Stimulated activated CD4-positive, alpha-beta T cell treated with anti-CD3 and anti-CD28 coated beads, TNF-alpha, amount 100 ng/mL, for 1 hour (primary cell): ENCODE measurements at regions not wholly inside any gene's neighbourhood (a gene's known extent, or its start where the extent isn't known, plus 50 kb on each side); places are given as distances from the start of the nearest gene placed in this dataset.
"Not testable (repeated sequence)": the region's sequence is repeated elsewhere in the genome, so short reads cannot be mapped to it uniquely, and the experiment has no call there.

ENCODE experiments used
- DNase-seq, 3 donors: peaks; one replicate each; pipeline ENCODE4 v3.0.0-alpha.2; 2020; ENCODE audit warnings: low read depth in 3 of 3, low spot score in 1 of 3

DNA sequence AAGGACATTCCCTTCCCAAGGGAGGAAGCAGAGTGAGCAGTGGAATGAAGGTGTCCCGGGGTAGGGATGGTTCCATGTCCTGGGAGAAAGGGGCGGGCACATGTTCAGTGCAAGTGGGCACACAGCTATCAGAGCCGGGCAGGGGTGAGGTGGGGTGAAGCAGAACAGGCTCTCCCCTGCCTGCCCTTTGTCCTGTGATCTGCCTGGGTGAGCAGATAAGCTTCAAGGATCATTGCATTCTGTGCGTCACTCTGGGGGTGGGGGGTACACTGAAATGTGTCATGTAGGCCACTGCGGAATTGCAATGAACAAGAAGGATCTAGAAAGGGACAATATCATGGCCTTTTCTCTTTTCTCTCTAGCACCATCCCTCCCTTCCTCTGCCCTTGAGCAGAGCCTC, 61.7 kb upstream of the SHB start:
- DNase-seq = no peak

DNA sequence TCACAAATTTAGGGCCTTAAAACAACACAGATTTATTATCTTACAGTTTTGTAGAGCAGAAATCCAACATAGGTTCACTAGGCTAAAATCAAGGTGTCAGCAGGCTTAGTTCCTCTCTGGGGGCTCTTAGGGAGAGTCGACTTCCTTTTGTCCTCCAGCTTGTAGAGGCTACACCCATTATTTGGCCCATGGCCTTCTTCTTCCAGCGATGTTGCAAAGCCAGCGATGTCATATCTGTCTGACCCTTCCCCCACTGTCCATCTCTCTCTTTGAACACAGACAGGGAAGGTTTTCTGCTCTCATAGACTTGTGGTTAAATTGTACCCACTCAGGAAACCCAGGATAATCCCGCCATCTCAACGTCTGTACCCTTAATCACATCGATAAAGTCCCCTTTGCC, 60.3 kb upstream of the SHB start:
- no peak for DNase-seq

DNA sequence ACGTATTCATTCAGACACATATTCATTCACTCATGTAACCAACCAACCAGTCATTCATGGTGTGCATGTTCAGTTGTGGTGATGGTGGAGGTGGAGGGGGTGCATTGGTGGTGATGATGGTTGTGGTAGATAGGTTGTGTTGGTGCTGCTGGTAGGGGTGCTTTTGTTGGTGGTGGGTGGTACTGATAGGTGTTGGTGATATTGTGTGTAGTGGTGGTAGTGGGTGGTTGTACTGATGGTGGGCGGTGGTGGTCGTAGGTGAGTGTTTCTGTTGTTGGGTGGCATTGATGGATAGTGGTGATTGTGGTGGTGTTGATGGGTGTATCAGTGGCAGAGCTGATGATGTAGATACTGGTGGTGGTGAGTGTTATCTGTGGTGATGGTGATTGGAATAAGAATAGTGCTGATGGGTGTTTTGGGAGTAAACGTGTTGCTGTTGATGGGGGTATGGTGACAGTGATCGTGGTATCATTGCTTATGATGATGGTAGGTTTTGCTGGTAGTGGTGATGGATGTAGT, 59.8 kb upstream of the SHB start:
- no peak for DNase-seq

DNA sequence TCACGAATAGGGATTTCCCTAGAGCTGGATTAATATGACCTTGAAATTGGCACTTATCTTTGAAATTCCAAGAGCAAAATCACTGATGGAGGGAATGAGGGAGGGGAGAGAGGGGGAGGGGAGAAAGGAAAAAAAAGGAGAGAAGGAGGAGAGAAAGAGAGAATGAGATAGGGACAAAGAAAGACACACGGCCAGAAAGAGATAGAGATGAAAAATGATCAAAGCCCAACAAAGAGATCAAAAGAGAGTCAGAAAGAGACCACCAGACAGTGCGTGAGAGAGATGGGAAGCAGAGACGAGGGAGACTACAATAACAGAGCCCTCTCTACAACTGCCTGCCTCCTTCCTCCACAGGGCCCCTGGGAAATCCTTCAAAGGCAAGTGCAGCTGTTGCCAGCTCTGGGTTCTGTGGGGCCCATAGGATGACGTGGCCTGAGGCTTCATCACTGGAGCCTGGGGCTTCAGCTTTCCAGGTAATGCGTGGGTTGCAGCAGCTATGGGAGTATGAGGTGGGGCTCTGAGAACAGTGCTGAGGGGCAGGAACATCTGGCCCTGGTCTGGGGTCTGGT, 58.3 kb upstream of the SHB start:
- DNase-seq = no peak

DNA sequence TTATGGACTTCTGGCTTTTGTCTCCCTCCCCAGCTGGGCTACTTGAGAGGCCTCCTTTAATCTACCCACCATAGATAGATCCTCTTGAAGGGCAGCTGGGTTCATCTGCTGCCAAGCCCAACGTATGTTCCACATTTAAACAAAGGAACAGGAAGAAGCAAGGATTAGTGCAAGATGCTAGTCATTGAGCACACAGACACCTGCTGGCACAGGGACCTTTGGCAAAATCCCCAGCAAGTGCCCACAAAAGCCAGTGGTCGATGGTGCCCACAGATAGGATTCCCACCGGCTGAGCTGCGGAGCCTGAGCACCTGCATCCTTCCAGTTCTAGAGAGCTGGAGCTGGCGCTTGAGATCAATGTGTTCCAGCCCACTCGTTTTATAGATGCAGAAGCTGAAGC, 57.7 kb upstream of the SHB start:
- no peak for DNase-seq

DNA sequence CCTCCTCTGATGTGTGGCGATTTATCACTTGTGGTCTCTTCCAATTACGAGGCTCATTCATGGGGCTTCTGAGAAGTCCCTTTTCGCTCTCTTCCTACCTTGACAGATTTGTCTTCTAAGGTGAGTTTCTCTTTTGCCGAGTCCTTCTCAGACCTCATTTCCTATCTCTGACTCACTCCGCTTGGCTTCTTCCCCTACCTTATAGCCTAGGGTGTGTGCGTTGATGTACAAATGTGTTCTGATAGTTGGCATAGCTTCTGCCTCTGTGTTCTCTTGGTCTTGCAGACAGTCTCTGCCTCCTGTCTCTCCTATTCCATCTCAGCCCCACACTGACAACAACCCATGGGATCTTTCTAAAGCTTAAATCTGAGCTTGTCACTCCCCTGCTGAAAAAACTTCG, 56.9 kb upstream of the SHB start:
- no peak for DNase-seq

DNA sequence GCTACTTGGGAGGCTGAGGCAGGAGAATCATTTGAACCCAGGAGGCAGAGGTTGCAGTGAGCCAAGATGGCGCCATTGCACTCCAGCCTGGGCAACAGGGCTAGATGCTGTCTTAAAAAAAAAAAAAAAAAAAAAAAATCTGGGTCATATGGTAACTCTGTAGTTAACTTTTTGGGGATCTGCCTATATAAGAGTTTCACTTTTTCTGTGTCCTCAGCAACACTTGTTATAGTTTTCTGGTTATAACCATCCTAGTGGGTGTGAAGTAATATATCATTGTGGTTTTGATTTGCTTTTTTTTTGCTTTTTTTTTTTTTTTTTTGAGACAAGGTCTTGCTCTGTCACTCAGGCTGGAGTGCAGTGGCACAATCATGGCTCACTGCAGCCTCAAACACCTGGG, 54.3 kb upstream of the SHB start:
- DNase-seq = not testable (repeated sequence)

DNA sequence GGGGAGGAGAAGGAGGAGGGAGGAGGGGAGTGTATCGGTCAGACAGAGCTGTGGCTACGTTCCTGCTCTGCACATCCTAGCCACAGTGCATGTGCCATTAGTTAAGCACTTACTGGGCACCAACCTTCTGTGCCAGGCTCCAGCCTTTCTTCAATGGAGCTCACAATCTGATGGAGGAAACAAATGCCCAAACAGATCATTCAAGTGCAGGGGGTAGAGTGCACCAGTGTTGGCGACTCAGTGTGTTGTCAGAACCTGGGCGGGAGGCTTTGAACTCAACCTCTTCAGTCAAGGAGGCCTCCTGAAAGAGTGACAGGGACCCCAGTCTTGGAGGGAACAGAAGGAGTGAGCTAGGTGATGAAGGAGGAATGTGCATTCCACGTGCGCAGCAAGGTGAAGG, 51.9 kb upstream of the SHB start:
- no peak for DNase-seq

DNA sequence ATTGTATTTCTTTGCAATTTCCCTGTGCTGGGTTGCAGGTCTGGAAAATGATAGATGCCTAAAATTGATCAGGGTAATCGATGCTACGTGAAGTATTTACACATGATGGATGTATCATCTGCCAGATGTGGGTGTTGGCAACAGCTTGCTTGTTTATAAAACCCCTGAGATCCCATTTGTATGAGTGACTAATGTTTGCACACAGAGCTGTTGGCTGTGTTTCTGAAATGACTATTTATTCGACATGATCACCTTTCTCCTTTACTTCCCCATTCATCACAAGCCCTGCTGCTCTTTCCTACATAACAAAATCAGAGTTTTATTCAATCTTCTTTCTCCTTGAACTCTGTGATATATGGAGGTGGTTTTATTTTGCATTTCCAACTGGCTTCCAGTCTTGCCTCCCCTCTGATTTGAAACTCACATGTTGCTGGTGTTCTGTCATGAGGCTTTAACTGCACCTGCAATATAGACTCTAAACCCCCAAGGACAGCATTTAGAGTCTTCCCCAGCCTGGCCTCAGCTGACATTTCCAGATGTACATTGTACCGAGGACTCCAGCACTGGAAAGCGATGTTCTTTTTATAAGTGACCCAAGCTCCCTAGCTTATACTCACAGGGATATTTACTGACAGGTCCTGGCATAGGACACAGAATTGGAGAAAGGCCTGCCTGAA, 50.7 kb upstream of the SHB start:
- DNase-seq = no peak

DNA sequence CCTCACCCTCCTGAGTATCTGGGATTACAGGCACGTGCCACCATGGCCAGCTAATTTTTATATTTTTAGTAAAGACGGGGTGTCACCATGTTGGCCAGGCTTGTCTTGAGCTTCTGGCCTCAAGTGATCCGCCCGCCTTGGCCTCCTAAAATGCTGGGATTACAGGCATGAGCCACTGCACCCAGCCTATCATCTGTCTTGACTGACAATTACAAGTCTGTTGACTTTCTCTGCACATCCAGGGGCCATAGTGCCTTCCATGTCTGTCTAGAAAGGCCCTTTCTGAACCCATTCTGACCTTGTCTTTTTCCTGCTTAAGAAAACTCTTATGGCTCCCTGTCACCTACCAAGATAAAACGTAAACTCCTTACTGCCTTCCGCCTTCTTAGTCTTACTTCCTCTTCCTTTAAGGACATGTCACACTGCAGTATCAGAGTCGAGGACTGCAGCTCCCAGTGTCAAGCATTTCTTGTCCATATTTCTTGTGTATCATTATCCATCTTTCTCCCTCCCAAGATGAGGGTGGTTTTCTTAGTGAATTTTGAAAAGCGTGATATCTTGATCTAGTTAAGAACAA, 49.9 kb upstream of the SHB start:
- DNase-seq = no peak
